HCT116 (cell line): ENCODE measurements at regions not wholly inside any gene's neighbourhood (a gene's known extent, or its start where the extent isn't known, plus 50 kb on each side); places are given as distances from the start of the nearest gene placed in this dataset.

Experiments
- ATAC-seq: fragments of 200-7000 bp; cut with Tn5 transposase; 2 replicates; pipeline ENCODE4 v1.9.1; 2020; ENCODE audit warnings: mild to moderate bottlenecking, moderate library complexity
- BruUV-seq: library from RNA; stranded (reverse); fragments of 400-500 nt; replicated peaks from 2 replicates; lab custom pipeline; 2021; lab: Mats Ljungman, UMichigan
- CTCF ChIA-PET: fragments of 300-600 bp; sonication (Branson Sonifier 250); formaldehyde crosslinking; loops from one replicate; lab custom pipeline; 2021; ENCODE audit warnings: antibody characterized with exemption; lab: Charles Lee
- POLR2A ChIA-PET: fragments of 300-600, 350-600 bp; sonication (Branson Sonifier 250); formaldehyde crosslinking; loops from one replicate; lab custom pipeline; 2021; ENCODE audit warnings: antibody characterized with exemption; lab: Charles Lee
- RAD21 ChIA-PET, 2 experiments: fragments of 300-600 bp; sonication (Branson Sonifier 250); formaldehyde crosslinking; loops; one replicate each; lab custom pipeline; 2023; ENCODE audit warnings: low total read pairs in 2 of 2; ENCODE audit not compliant: uncharacterized antibody in 2 of 2, unreplicated experiment in 2 of 2, low non-redundant PET in 1 of 2; lab: Charles Lee
- DNase-seq: peaks from one replicate; pipeline ENCODE4 v3.0.0-alpha.2; 2010; ENCODE audit warnings: low read depth, low spot score
- H2AFZ ChIP-seq: fragments of 200-600 bp; shearing (Covaris generic), sonication (generic); 2 replicates; pipeline ENCODE4 v1.6.1; 2017; ENCODE audit warnings: low read depth, mixed run types, mixed read lengths, antibody characterized with exemption, low read length; ENCODE audit not compliant: poor library complexity, severe bottlenecking
- H3K27ac ChIP-seq: 2 replicates; pipeline ENCODE4 v1.5.1; 2012; ENCODE audit warnings: low read depth, low read length
- H3K27me3 ChIP-seq: fragments of 200-600 bp; sonication (generic); 2 replicates; pipeline ENCODE4 v1.6.1; 2016; ENCODE audit warnings: mixed run types, low read length, mixed read lengths; ENCODE audit not compliant: insufficient read depth
- H3K36me3 ChIP-seq, 2 experiments: fragments of 200-500 bp in 1 of 2; fragments of 200-600 bp in 1 of 2; sonication (Bioruptor generic) in 1 of 2; sonication (generic) in 1 of 2; 2 replicates each; pipeline versions ENCODE4 v1.5.1 to v1.6.1; 2014 to 2016; ENCODE audit warnings: low read length in 2 of 2, inconsistent platforms in 1 of 2, mixed read lengths in 1 of 2, mixed run types in 1 of 2; ENCODE audit not compliant: insufficient read depth in 2 of 2, control insufficient read depth in 1 of 2
- H3K4me1 ChIP-seq, 2 experiments: fragments of 200-600 bp in 1 of 2; sonication (generic) in 1 of 2; 2 replicates each; pipeline versions ENCODE4 v1.5.1 to v1.6.1; 2012 to 2017; ENCODE audit warnings: low read length in 2 of 2, inconsistent platforms in 1 of 2, mild to moderate bottlenecking in 1 of 2, mixed read lengths in 1 of 2, mixed run types in 1 of 2, moderate library complexity in 1 of 2; ENCODE audit not compliant: insufficient read depth in 2 of 2, control insufficient read depth in 1 of 2
- H3K4me2 ChIP-seq: fragments of 200-600 bp; sonication (generic); 2 replicates; pipeline ENCODE4 v1.6.1; 2017; ENCODE audit warnings: mixed run types, low read length, mixed read lengths
- H3K4me3 ChIP-seq, 2 experiments: fragments of 200-600 bp in 1 of 2; sonication (generic) in 1 of 2; replicated peaks in 1 of 2; 2 replicates each; pipeline ENCODE4 v1.5.1; 2011 to 2016; ENCODE audit warnings: low read length in 2 of 2, control low read depth in 1 of 2, low read depth in 1 of 2, mild to moderate bottlenecking in 1 of 2, mixed read lengths in 1 of 2, mixed run types in 1 of 2
- H3K79me2 ChIP-seq: fragments of 200-600 bp; sonication (generic); 2 replicates; pipeline ENCODE4 v1.6.1; 2017; ENCODE audit warnings: mild to moderate bottlenecking, mixed run types, low read length, moderate library complexity, mixed read lengths; ENCODE audit not compliant: insufficient read depth
- H3K9ac ChIP-seq: fragments of 200-600 bp; sonication (generic); 2 replicates; pipeline ENCODE4 v1.6.1; 2016; ENCODE audit warnings: low read length, mixed read lengths
- H3K9me2 ChIP-seq: fragments of 200-600 bp; sonication (generic), shearing (Covaris generic); 2 replicates; pipeline ENCODE4 v1.6.1; 2017; ENCODE audit warnings: mixed run types, mild to moderate bottlenecking, moderate library complexity; ENCODE audit not compliant: insufficient read depth
- H3K9me3 ChIP-seq, 2 experiments: fragments of 200-500 bp in 1 of 2; fragments of 200-600 bp in 1 of 2; sonication (Bioruptor generic) in 1 of 2; sonication (generic) in 1 of 2; 2 replicates each; pipeline ENCODE4 v1.6.1; 2014 to 2017; ENCODE audit warnings: low read length in 2 of 2, mixed read lengths in 2 of 2, inconsistent platforms in 1 of 2, low read depth in 1 of 2, mild to moderate bottlenecking in 1 of 2, mixed run types in 1 of 2, moderate library complexity in 1 of 2; ENCODE audit not compliant: control insufficient read depth in 1 of 2, insufficient read depth in 1 of 2
- H4K20me1 ChIP-seq: fragments of 200-600 bp; sonication (generic), shearing (Covaris generic); 2 replicates; pipeline ENCODE4 v1.6.1; 2017; ENCODE audit warnings: mixed run types, mild to moderate bottlenecking, moderate library complexity; ENCODE audit not compliant: insufficient read depth
- EGR1 ChIP-seq: IDR thresholded peaks from 2 replicates; pipeline ENCODE4 v1.6.1; 2012; ENCODE audit warnings: low read depth
- EZH2 ChIP-seq: fragments of 200-600 bp; sonication (generic); IDR thresholded peaks from 2 replicates; pipeline ENCODE4 v1.6.1; 2017; ENCODE audit warnings: antibody characterized with exemption, mixed run types
- FOSL1 ChIP-seq: IDR thresholded peaks from 2 replicates; pipeline ENCODE4 v1.6.1; 2012; ENCODE audit warnings: low read depth
- JUND ChIP-seq: IDR thresholded peaks from 2 replicates; pipeline ENCODE4 v1.6.1; 2012
- TCF7L2 ChIP-seq: IDR thresholded peaks from 2 replicates; pipeline ENCODE4 v1.7.0; 2011; ENCODE audit warnings: borderline replicate concordance, inconsistent platforms; ENCODE audit not compliant: insufficient read depth, insufficient read length; ENCODE audit errors: extremely low read depth
- YY1 ChIP-seq: IDR thresholded peaks from 2 replicates; pipeline ENCODE4 v1.6.1; 2011; ENCODE audit warnings: low read length, low read depth, moderate library complexity, mild to moderate bottlenecking; ENCODE audit not compliant: insufficient replicate concordance; ENCODE audit errors: extremely low read depth
- intact Hi-C: fragments of 100-400 bp; cut with micrococcal nuclease; formaldehyde crosslinking; loops from 2 replicates; pipeline ENCODE4 v1.10.0; 2022
- TF ChIP-seq, protein P1 (sequence below): IDR thresholded peaks from 2 replicates; pipeline ENCODE4 v1.6.1; 2011; ENCODE audit warnings: mild to moderate bottlenecking, low read length, moderate library complexity; ENCODE audit not compliant: insufficient replicate concordance; ENCODE audit errors: extremely low read depth
- TF ChIP-seq, protein P2 (sequence below), 3 experiments: fragments of 200-600 bp in 1 of 3; sonication (generic) in 1 of 3; IDR thresholded peaks in 2 of 3; conservative IDR thresholded peaks in 1 of 3; 2 replicates each; pipeline ENCODE4 v1.5.1; 2012 to 2017; ENCODE audit warnings: low read depth in 2 of 3, low read length in 2 of 3, antibody characterized with exemption in 1 of 3, borderline replicate concordance in 1 of 3, control low read depth in 1 of 3, mild to moderate bottlenecking in 1 of 3, mixed read lengths in 1 of 3, mixed run types in 1 of 3, moderate library complexity in 1 of 3; ENCODE audit not compliant: insufficient read depth in 1 of 3
- TF ChIP-seq, protein P3 (sequence below): IDR thresholded peaks from 2 replicates; pipeline ENCODE4 v1.6.1; 2012; ENCODE audit warnings: low read depth

DNA sequence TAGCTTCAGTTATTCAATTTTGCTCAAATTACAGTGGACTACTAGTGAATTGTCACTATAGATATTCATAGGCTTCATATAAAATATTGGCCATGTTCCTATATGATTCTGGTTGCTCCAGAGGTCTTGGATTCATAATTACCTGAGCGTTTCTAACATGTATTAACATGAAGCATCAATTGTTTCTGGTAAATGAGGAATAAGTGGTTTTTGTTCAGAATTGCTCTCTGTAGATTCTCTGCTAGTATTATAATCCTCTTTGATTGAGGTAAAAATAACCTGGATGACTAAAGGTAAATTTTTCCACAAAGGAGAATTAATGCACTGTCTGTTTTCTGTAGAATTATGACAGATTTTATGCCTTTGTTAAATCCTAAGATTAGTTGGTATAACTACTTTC, 258.1 kb upstream of the CNTN6 start:
- no peak for ATAC-seq
- Histone ChIP-seq H2AFZ (no peak overlapping the region), H3K27ac (no peak overlapping the region), H3K36me3 (no peaks in the 10 kb centered on the region), H3K9me2 (no peaks in the 10 kb centered on the region), H3K4me2 (no peak overlapping the region), H3K27me3 (no peaks in the 10 kb centered on the region), H4K20me1 (no peaks in the 10 kb centered on the region), H3K4me1 (no peaks in the 10 kb centered on the region), H3K4me3 (no peak overlapping the region), H3K9ac (no peak overlapping the region), H3K79me2 (no peaks in the 10 kb centered on the region), H3K9me3 (peaks cover 11 to 21% of the 10 kb centered on the region in 2 experiments; a peak in 2 of 4 replicates)
- intact Hi-C loops = no loop called here
- no peak for DNase-seq
- TF ChIP-seq EGR1 (no peak), JUND (no peak)
- BruUV-seq = no TSS peak
- ChIA-PET POLR2A (no interaction called here), RAD21 (no interaction called here), CTCF (no interaction called here)

DNA sequence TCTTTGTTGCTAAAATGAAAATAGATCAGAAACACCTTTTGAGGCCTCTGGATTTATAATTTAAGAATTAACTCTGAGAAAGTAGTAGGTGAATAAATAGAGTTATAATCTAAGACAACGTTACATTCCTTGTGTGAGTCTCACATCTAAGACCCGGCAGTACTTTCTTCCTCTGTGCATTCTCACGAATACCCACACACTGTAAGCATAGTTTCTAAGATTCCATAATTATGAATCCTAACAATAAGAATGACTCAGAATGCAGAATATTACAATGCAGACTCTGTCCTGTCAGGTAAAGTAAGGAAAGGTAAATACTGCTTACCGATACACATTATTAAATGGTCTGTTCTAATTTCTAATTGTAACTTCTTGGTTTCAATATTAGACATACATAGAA, 257.7 kb upstream of the CNTN6 start:
- ATAC-seq = no peak

More for the DNA sequence above, 257.7 kb upstream of the CNTN6 start:
- RAD21 ChIA-PET = no interaction called here
- POLR2A ChIA-PET = no interaction called here
- Histone ChIP-seq H2AFZ (no peak overlapping the region), H3K9ac (no peak overlapping the region)
- TF ChIP-seq, protein P1, sequence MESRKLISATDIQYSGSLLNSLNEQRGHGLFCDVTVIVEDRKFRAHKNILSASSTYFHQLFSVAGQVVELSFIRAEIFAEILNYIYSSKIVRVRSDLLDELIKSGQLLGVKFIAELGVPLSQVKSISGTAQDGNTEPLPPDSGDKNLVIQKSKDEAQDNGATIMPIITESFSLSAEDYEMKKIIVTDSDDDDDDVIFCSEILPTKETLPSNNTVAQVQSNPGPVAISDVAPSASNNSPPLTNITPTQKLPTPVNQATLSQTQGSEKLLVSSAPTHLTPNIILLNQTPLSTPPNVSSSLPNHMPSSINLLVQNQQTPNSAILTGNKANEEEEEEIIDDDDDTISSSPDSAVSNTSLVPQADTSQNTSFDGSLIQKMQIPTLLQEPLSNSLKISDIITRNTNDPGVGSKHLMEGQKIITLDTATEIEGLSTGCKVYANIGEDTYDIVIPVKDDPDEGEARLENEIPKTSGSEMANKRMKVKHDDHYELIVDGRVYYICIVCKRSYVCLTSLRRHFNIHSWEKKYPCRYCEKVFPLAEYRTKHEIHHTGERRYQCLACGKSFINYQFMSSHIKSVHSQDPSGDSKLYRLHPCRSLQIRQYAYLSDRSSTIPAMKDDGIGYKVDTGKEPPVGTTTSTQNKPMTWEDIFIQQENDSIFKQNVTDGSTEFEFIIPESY = no peak
- TF ChIP-seq, protein P2, sequence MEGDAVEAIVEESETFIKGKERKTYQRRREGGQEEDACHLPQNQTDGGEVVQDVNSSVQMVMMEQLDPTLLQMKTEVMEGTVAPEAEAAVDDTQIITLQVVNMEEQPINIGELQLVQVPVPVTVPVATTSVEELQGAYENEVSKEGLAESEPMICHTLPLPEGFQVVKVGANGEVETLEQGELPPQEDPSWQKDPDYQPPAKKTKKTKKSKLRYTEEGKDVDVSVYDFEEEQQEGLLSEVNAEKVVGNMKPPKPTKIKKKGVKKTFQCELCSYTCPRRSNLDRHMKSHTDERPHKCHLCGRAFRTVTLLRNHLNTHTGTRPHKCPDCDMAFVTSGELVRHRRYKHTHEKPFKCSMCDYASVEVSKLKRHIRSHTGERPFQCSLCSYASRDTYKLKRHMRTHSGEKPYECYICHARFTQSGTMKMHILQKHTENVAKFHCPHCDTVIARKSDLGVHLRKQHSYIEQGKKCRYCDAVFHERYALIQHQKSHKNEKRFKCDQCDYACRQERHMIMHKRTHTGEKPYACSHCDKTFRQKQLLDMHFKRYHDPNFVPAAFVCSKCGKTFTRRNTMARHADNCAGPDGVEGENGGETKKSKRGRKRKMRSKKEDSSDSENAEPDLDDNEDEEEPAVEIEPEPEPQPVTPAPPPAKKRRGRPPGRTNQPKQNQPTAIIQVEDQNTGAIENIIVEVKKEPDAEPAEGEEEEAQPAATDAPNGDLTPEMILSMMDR (IDR thresholded peaks at IDR 0.05 in 2 of 3, conservative IDR thresholded peaks at IDR 0.05 in 1 of 3; ENCODE audit: borderline replicate concordance in 1 of 3, insufficient read depth in 1 of 3, low read depth in 2 of 3, low read length in 2 of 3) = no peak
- TF ChIP-seq YY1 (no peak), TCF7L2 (no peak), FOSL1 (no peak), EZH2 (no peak), EGR1 (no peak)
- TF ChIP-seq, protein P3, sequence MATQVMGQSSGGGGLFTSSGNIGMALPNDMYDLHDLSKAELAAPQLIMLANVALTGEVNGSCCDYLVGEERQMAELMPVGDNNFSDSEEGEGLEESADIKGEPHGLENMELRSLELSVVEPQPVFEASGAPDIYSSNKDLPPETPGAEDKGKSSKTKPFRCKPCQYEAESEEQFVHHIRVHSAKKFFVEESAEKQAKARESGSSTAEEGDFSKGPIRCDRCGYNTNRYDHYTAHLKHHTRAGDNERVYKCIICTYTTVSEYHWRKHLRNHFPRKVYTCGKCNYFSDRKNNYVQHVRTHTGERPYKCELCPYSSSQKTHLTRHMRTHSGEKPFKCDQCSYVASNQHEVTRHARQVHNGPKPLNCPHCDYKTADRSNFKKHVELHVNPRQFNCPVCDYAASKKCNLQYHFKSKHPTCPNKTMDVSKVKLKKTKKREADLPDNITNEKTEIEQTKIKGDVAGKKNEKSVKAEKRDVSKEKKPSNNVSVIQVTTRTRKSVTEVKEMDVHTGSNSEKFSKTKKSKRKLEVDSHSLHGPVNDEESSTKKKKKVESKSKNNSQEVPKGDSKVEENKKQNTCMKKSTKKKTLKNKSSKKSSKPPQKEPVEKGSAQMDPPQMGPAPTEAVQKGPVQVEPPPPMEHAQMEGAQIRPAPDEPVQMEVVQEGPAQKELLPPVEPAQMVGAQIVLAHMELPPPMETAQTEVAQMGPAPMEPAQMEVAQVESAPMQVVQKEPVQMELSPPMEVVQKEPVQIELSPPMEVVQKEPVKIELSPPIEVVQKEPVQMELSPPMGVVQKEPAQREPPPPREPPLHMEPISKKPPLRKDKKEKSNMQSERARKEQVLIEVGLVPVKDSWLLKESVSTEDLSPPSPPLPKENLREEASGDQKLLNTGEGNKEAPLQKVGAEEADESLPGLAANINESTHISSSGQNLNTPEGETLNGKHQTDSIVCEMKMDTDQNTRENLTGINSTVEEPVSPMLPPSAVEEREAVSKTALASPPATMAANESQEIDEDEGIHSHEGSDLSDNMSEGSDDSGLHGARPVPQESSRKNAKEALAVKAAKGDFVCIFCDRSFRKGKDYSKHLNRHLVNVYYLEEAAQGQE = no peak
- TF ChIP-seq, all 23 proteins: peak for 0
- Histone ChIP-seq H3K4me1 (no peaks in the 10 kb centered on the region), H3K27me3 (no peaks in the 10 kb centered on the region), H3K27ac (no peak overlapping the region), H3K9me2 (no peaks in the 10 kb centered on the region), H3K79me2 (no peaks in the 10 kb centered on the region), H3K4me2 (no peak overlapping the region), H3K9me3 (peaks cover 11 to 19% of the 10 kb centered on the region in 2 experiments; a peak in 2 of 4 replicates), H4K20me1 (no peaks in the 10 kb centered on the region), H3K4me3 (no peak overlapping the region), H3K36me3 (no peaks in the 10 kb centered on the region)
- no peak for DNase-seq
- no TSS peak for BruUV-seq
- intact Hi-C loops = no loop called here
- CTCF ChIA-PET = no interaction called here
